ENCODE measurements at regions not wholly inside any gene's neighbourhood (a gene's known extent, or its start where the extent isn't known, plus 50 kb on each side); places are given as distances from the start of the nearest gene placed in this dataset.
"Not testable (repeated sequence)": the region's sequence is repeated elsewhere in the genome, so short reads cannot be mapped to it uniquely, and the experiment has no call there.

GRCh38 chr18:67455890-67456501, 60.5 kb downstream of the DSEL start:
- no peak for DNase-seq

GRCh38 chr18:67453901-67454300, 62.6 kb downstream of the DSEL start:
- DNase-seq = no peak

- DNase-seq = no peak
Measured at GRCh38 chr18:67451960-67452359, 64.6 kb downstream of the DSEL start.

GRCh38 chr18:67451101-67451500, 65.4 kb downstream of the DSEL start:
- not testable (repeated sequence) for DNase-seq

GRCh38 chr18:67433971-67434370, 82.5 kb downstream of the DSEL start:
- DNase-seq = no peak

- DNase-seq = no peak
Measured at GRCh38 chr18:67432806-67433205, 83.7 kb downstream of the DSEL start.

GRCh38 chr18:67428805-67429204, 87.7 kb downstream of the DSEL start:
- DNase-seq = no peak

- DNase-seq = no peak
Measured at GRCh38 chr18:67428158-67428557, 88.4 kb downstream of the DSEL start.

- no peak for DNase-seq
Measured at GRCh38 chr18:67426486-67426885, 90.0 kb downstream of the DSEL start.

GRCh38 chr18:67425672-67426071, 90.8 kb downstream of the DSEL start:
- DNase-seq = no peak

GRCh38 chr18:67421651-67422050, 94.9 kb downstream of the DSEL start:
- DNase-seq = no peak

- no peak for DNase-seq
Measured at GRCh38 chr18:67417864-67418523, 98.5 kb downstream of the DSEL start.

- DNase-seq = no peak
Measured at GRCh38 chr18:67411116-67411515, 105.4 kb downstream of the DSEL start.

- no peak for DNase-seq
Measured at GRCh38 chr18:67410075-67411070, 106.1 kb downstream of the DSEL start.

- DNase-seq = no peak
Measured at GRCh38 chr18:67408240-67408639, 108.3 kb downstream of the DSEL start.

- DNase-seq = no peak
Measured at GRCh38 chr18:67406714-67407113, 109.8 kb downstream of the DSEL start.

- DNase-seq = no peak
Measured at GRCh38 chr18:67402543-67402942, 114.0 kb downstream of the DSEL start.

GRCh38 chr18:67400502-67401117, 115.9 kb downstream of the DSEL start:
- DNase-seq = no peak

GRCh38 chr18:67386032-67386431, 130.5 kb downstream of the DSEL start:
- DNase-seq = no peak

GRCh38 chr18:67385455-67385854, 131.1 kb downstream of the DSEL start:
- DNase-seq = no peak

- not testable (repeated sequence) for DNase-seq
Measured at GRCh38 chr18:67384057-67384456, 132.5 kb downstream of the DSEL start.

GRCh38 chr18:67381608-67382150, 134.8 kb downstream of the DSEL start:
- DNase-seq = no peak

Measured in right kidney (tissue), 1 donor.